Loucy (cell line): ENCODE measurements at regions not wholly inside any gene's neighbourhood (a gene's known extent, or its start where the extent isn't known, plus 50 kb on each side); places are given as distances from the start of the nearest gene placed in this dataset.

Source experiments
- H2AFZ ChIP-seq: fragments of 200-600 bp; sonication (generic); 2 replicates; pipeline ENCODE4 v1.6.0; 2016; ENCODE audit warnings: antibody characterized with exemption, mild to moderate bottlenecking, low read length, moderate library complexity
- H3F3A ChIP-seq: fragments of 200-600 bp; 2 replicates; pipeline ENCODE4 v1.6.0; 2016; ENCODE audit warnings: antibody characterized with exemption, low read depth, mild to moderate bottlenecking
- H3K27me3 ChIP-seq: fragments of 200-600 bp; sonication (generic); 2 replicates; pipeline ENCODE4 v1.6.1; 2014; ENCODE audit warnings: low read length, mild to moderate bottlenecking; ENCODE audit not compliant: insufficient read depth, poor library complexity, severe bottlenecking
- H3K36me3 ChIP-seq: fragments of 200-600 bp; sonication (generic); 2 replicates; pipeline ENCODE4 v1.6.1; 2016; ENCODE audit warnings: low read length; ENCODE audit not compliant: insufficient read depth
- H3K4me1 ChIP-seq: fragments of 200-600 bp; sonication (generic); 2 replicates; pipeline ENCODE4 v1.5.1; 2014; ENCODE audit warnings: low read length, mild to moderate bottlenecking; ENCODE audit not compliant: insufficient read depth, poor library complexity, severe bottlenecking
- H3K4me2 ChIP-seq: fragments of 200-600 bp; sonication (generic); 2 replicates; pipeline ENCODE4 v1.6.0; 2014; ENCODE audit warnings: antibody characterized with exemption, low read length, low read depth, mild to moderate bottlenecking; ENCODE audit not compliant: poor library complexity, severe bottlenecking
- H3K4me3 ChIP-seq: fragments of 200-600 bp; sonication (generic); 2 replicates; pipeline ENCODE4 v1.5.1; 2014; ENCODE audit warnings: low read length, mild to moderate bottlenecking, mixed read lengths; ENCODE audit not compliant: poor library complexity, severe bottlenecking
- H3K79me2 ChIP-seq: fragments of 200-600 bp; sonication (generic); 2 replicates; pipeline ENCODE4 v1.6.1; 2014; ENCODE audit warnings: low read length; ENCODE audit not compliant: insufficient read depth
- H3K9ac ChIP-seq: fragments of 200-600 bp; sonication (generic); 2 replicates; pipeline ENCODE4 v1.6.0; 2014; ENCODE audit warnings: mild to moderate bottlenecking, low read depth, low read length, moderate library complexity; ENCODE audit not compliant: poor library complexity, severe bottlenecking
- H3K9me2 ChIP-seq: fragments of 200-600 bp; sonication (generic); replicated peaks from 2 replicates; pipeline ENCODE4 v1.6.1; 2016; ENCODE audit warnings: low read depth, low read length, mixed read lengths
- H3K9me3 ChIP-seq: fragments of 200-600 bp; sonication (generic); 2 replicates; pipeline ENCODE4 v1.6.1; 2014; ENCODE audit warnings: mild to moderate bottlenecking, antibody characterized with exemption, low read length, low read depth; ENCODE audit not compliant: insufficient read depth
- H4K20me1 ChIP-seq: fragments of 200-600 bp; sonication (generic); 2 replicates; pipeline ENCODE4 v1.6.0; 2014; ENCODE audit warnings: antibody characterized with exemption, low read length, mild to moderate bottlenecking; ENCODE audit not compliant: insufficient read depth, poor library complexity, severe bottlenecking
- CTCF ChIP-seq: fragments of 200-600 bp; sonication (generic); conservative IDR thresholded peaks from 2 replicates; pipeline ENCODE4 v1.5.1; 2014; ENCODE audit warnings: mild to moderate bottlenecking, antibody characterized with exemption, low read length
- EZH2phosphoT487 ChIP-seq: fragments of 200-600 bp; IDR thresholded peaks from 2 replicates; pipeline ENCODE4 v1.6.1; 2018; ENCODE audit warnings: antibody characterized with exemption, mild to moderate bottlenecking, moderate library complexity, borderline replicate concordance

- Histone ChIP-seq H3K4me2 (no peak overlapping the region), H3K27me3 (no peaks in the 10 kb centered on the region), H4K20me1 (no peaks in the 10 kb centered on the region), H3K9me2 (no peaks in the 10 kb centered on the region), H3K9ac (no peak overlapping the region), H3K36me3 (no peaks in the 10 kb centered on the region), H3K79me2 (no peaks in the 10 kb centered on the region), H3F3A (no peaks in the 10 kb centered on the region), H3K4me3 (no peak overlapping the region), H3K4me1 (no peaks in the 10 kb centered on the region), H3K9me3 (no peaks in the 10 kb centered on the region), H2AFZ (no peak overlapping the region)
- no peak for TF ChIP-seq CTCF
- no peak for TF ChIP-seq EZH2phosphoT487
Measured at GRCh38 chr1:82948386-82948785, 1050.5 kb downstream of the TTLL7 start.

- H4K20me1 ChIP-seq, result no peaks in the 10 kb centered on the region
- H2AFZ ChIP-seq, result no peak overlapping the region
- no peak for TF ChIP-seq CTCF
- no peak for TF ChIP-seq EZH2phosphoT487
Measured at GRCh38 chr1:82947278-82947677, 1051.7 kb downstream of the TTLL7 start.

GRCh38 chr1:82946096-82946605 lies 1052.8 kb downstream of the TTLL7 start:
- Histone ChIP-seq H3K9me2 (no peaks in the 10 kb centered on the region), H2AFZ (no peak overlapping the region), H3K79me2 (no peaks in the 10 kb centered on the region), H3K27me3 (no peaks in the 10 kb centered on the region), H3K4me1 (no peaks in the 10 kb centered on the region), H3K9me3 (no peaks in the 10 kb centered on the region), H3F3A (no peaks in the 10 kb centered on the region), H3K9ac (no peak overlapping the region), H3K36me3 (no peaks in the 10 kb centered on the region), H3K4me3 (no peak overlapping the region), H4K20me1 (no peaks in the 10 kb centered on the region), H3K4me2 (no peak overlapping the region)
- no peak for TF ChIP-seq CTCF
- no peak for TF ChIP-seq EZH2phosphoT487

More at GRCh38 chr1:82947278-82947677, 1051.7 kb downstream of the TTLL7 start:
- Histone ChIP-seq H3K4me1 (no peaks in the 10 kb centered on the region), H3K4me2 (no peak overlapping the region), H3K9me3 (no peaks in the 10 kb centered on the region), H3K4me3 (no peak overlapping the region), H3K79me2 (no peaks in the 10 kb centered on the region), H3K27me3 (no peaks in the 10 kb centered on the region), H3K36me3 (no peaks in the 10 kb centered on the region), H3F3A (no peaks in the 10 kb centered on the region), H3K9me2 (no peaks in the 10 kb centered on the region), H3K9ac (no peak overlapping the region)
